ENCODE measurements at regions not wholly inside any gene's neighbourhood (a gene's known extent, or its start where the extent isn't known, plus 50 kb on each side); places are given as distances from the start of the nearest gene placed in this dataset.

DNA sequence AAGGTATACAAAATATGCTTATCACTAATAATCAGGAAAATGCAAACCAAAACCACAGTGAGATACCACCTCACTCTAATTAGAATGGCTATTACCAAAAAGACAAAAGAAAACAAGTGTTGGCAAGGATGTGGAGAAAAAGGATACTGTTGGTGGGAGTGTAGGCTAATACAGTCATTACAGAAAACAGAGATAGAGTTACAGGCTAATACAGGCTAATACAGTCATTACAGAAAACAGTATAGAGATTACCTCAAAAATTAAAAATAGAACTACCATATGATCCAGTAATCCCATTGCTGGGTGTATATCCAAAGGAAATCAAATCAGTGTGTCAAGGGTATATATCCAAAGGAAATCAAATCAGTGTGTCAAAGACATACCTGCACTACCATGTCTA is 238.4 kb downstream of the PLPP3 start:
- no peak for DNase-seq (ENCODE audit: low read depth in 1 of 2, low spot score in 2 of 2)
- H3K79me1 ChIP-seq (ENCODE audit: low read depth, low read length): no peaks in the 10 kb centered on the region
- no peak overlapping the region for H2BK15ac ChIP-seq (ENCODE audit: low read length)
- no peak overlapping the region for H4K91ac ChIP-seq (replicated peaks; ENCODE audit: insufficient read length, low read length)
- H3K14ac ChIP-seq (ENCODE audit: insufficient read length): no peak overlapping the region
- H2AFZ ChIP-seq (ENCODE audit: low read length): no peak overlapping the region
- no peak overlapping the region for H3K23ac ChIP-seq (ENCODE audit: insufficient read length)
- H3K4ac ChIP-seq (replicated peaks; ENCODE audit: insufficient read length, low read depth, low read length): no peak overlapping the region
- H3K36me3 ChIP-seq (ENCODE audit: control insufficient read depth in 2 of 4, insufficient read depth in 4 of 4, low read length in 3 of 4): no peaks in the 10 kb centered on the region
- no peaks in the 10 kb centered on the region for H3K79me2 ChIP-seq (ENCODE audit: control insufficient read depth in 1 of 2, insufficient read depth in 2 of 2, low read length in 2 of 2)
- H3K4me3 ChIP-seq (ENCODE audit: extremely low read depth in 1 of 4, insufficient read depth in 2 of 4, low read depth in 3 of 4, low read length in 4 of 4): no peak overlapping the region
- no peak overlapping the region for H2AK5ac ChIP-seq (ENCODE audit: low read depth, low read length)
- peaks cover 0 to 3% (median 1%) of the 10 kb centered on the region in 4 experiments; a peak in 1 of 7 replicates for H3K4me1 ChIP-seq (replicated peaks in 1 of 4; ENCODE audit: control insufficient read depth in 3 of 4, insufficient read depth in 4 of 4, low read length in 3 of 4)
- no peak overlapping the region for H3K4me2 ChIP-seq (ENCODE audit: insufficient read depth in 1 of 2, low read depth in 2 of 2, low read length in 2 of 2)
- H4K20me1 ChIP-seq (replicated peaks in 1 of 2; ENCODE audit: control insufficient read depth in 1 of 2, insufficient read depth in 2 of 2, low read length in 2 of 2): no peaks in the 10 kb centered on the region
- H3K9me3 ChIP-seq (ENCODE audit: insufficient read depth in 2 of 2, low read depth in 1 of 2, low read length in 1 of 2): 0 out of 4 replicates have a peak, but pooled peaks cover 0 to 3% of the 10 kb centered on the region in 2 experiments
- no peak for FAIRE-seq
- no peak overlapping the region for H2BK120ac ChIP-seq (replicated peaks; ENCODE audit: low read depth, low read length)
- no peak overlapping the region for H3K27ac ChIP-seq (ENCODE audit: low read depth, low read length)
- H2BK5ac ChIP-seq (ENCODE audit: low read depth, low read length): no peak overlapping the region
- H3K23me2 ChIP-seq (ENCODE audit: low read depth, low read length): no peaks in the 10 kb centered on the region
- no peak overlapping the region for H3K9ac ChIP-seq (replicated peaks in 1 of 4; ENCODE audit: extremely low read depth in 1 of 4, low read depth in 3 of 4, low read length in 3 of 4)
- no peak overlapping the region for H3K18ac ChIP-seq (ENCODE audit: extremely low read depth, low read length)
- no peak overlapping the region for H3K56ac ChIP-seq (replicated peaks; ENCODE audit: insufficient read length, low read depth, low read length)
- no peak overlapping the region for H2BK20ac ChIP-seq (ENCODE audit: low read length)
- H3K27me3 ChIP-seq (replicated peaks in 1 of 4; ENCODE audit: control insufficient read depth in 3 of 4, extremely low read depth in 1 of 4, insufficient read depth in 3 of 4, low read length in 3 of 4): no peaks in the 10 kb centered on the region
- POLR2A ChIA-PET (ENCODE audit: partially characterized antibody): no interaction called here
- no peak overlapping the region for H4K5ac ChIP-seq (ENCODE audit: insufficient read length, low read depth, low read length)
- no peak overlapping the region for H4K8ac ChIP-seq (ENCODE audit: extremely low read depth, insufficient read depth, low read length)
- H2BK12ac ChIP-seq (ENCODE audit: low read depth, low read length): no peak overlapping the region
- CTCF ChIA-PET (ENCODE audit: partially characterized antibody): no interaction called here
- no peak for TF ChIP-seq EZH2 (IDR thresholded peaks at IDR 0.05; ENCODE audit: low read depth, low read length, severe bottlenecking)
- TF ChIP-seq TCF12 (IDR thresholded peaks at IDR 0.05; ENCODE audit: low read depth, low read length): no peak
- no peak for TF ChIP-seq SP2 (IDR thresholded peaks at IDR 0.05; ENCODE audit: low read length)
- no peak for TF ChIP-seq POU5F1 (IDR thresholded peaks at IDR 0.05; ENCODE audit: low read depth, low read length)
- TF ChIP-seq, protein P1, sequence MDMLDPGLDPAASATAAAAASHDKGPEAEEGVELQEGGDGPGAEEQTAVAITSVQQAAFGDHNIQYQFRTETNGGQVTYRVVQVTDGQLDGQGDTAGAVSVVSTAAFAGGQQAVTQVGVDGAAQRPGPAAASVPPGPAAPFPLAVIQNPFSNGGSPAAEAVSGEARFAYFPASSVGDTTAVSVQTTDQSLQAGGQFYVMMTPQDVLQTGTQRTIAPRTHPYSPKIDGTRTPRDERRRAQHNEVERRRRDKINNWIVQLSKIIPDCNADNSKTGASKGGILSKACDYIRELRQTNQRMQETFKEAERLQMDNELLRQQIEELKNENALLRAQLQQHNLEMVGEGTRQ (IDR thresholded peaks at IDR 0.05; ENCODE audit: low read length): no peak
- no peak for TF ChIP-seq GABPA (IDR thresholded peaks at IDR 0.05; ENCODE audit: borderline replicate concordance, insufficient read depth, low read length)
- no peak for TF ChIP-seq NANOG (IDR thresholded peaks at IDR 0.05; ENCODE audit: insufficient read depth, low read depth, low read length, poor library complexity, severe bottlenecking)
- TF ChIP-seq SP1 (IDR thresholded peaks at IDR 0.05; ENCODE audit: low read depth, low read length): no peak
- TF ChIP-seq TBP (IDR thresholded peaks at IDR 0.05; ENCODE audit: low read depth, low read length): no peak
- TF ChIP-seq POLR2AphosphoS5 (IDR thresholded peaks at IDR 0.05; ENCODE audit: low read depth, low read length): no peak
- no peak for TF ChIP-seq KDM4A (IDR thresholded peaks at IDR 0.05; ENCODE audit: low read depth, low read length, severe bottlenecking)
- TF ChIP-seq, protein P2, sequence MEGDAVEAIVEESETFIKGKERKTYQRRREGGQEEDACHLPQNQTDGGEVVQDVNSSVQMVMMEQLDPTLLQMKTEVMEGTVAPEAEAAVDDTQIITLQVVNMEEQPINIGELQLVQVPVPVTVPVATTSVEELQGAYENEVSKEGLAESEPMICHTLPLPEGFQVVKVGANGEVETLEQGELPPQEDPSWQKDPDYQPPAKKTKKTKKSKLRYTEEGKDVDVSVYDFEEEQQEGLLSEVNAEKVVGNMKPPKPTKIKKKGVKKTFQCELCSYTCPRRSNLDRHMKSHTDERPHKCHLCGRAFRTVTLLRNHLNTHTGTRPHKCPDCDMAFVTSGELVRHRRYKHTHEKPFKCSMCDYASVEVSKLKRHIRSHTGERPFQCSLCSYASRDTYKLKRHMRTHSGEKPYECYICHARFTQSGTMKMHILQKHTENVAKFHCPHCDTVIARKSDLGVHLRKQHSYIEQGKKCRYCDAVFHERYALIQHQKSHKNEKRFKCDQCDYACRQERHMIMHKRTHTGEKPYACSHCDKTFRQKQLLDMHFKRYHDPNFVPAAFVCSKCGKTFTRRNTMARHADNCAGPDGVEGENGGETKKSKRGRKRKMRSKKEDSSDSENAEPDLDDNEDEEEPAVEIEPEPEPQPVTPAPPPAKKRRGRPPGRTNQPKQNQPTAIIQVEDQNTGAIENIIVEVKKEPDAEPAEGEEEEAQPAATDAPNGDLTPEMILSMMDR (IDR thresholded peaks at IDR 0.05; ENCODE audit: control extremely low read depth in 1 of 3, insufficient read depth in 1 of 3, low read depth in 1 of 3, low read length in 3 of 3): no peak
- TF ChIP-seq BACH1 (IDR thresholded peaks at IDR 0.05; ENCODE audit: low read length): no peak
